Astrocyte of the spinal cord (primary cell): ENCODE measurements at regions not wholly inside any gene's neighbourhood (a gene's known extent, or its start where the extent isn't known, plus 50 kb on each side); places are given as distances from the start of the nearest gene placed in this dataset.

ENCODE experiments used
- DNase-seq: peaks from one replicate; pipeline ENCODE4 v3.0.0; 2011; ENCODE audit warnings: low read depth, low spot score
- H3K4me3 ChIP-seq: 2 replicates; pipeline ENCODE4 v1.5.1; 2011; ENCODE audit warnings: low read depth, mild to moderate bottlenecking, low read length, moderate library complexity
- CTCF ChIP-seq: IDR thresholded peaks from 2 replicates; pipeline ENCODE4 v1.5.1; 2012; ENCODE audit warnings: low read depth, mild to moderate bottlenecking, low read length, inconsistent platforms
- in situ Hi-C: cut with HindIII; loops from 2 replicates; pipeline ENCODE4 v1.10.0; 2017; ENCODE audit warnings: low sequenced_read_pairs

GRCh38 chr17:77907497-77908461, 50.7 kb upstream of the TNRC6C start:
- H3K4me3 ChIP-seq = no peak overlapping the region
- TF ChIP-seq CTCF = no peak
- in situ Hi-C loops = no loop called here
- no peak for DNase-seq

GRCh38 chr17:77908501-77908900, 50.0 kb upstream of the TNRC6C start:
- no peak overlapping the region for H3K4me3 ChIP-seq
- TF ChIP-seq CTCF = no peak
- in situ Hi-C loops = no loop called here
- no peak for DNase-seq
